ENCODE measurements at regions not wholly inside any gene's neighbourhood (a gene's known extent, or its start where the extent isn't known, plus 50 kb on each side); places are given as distances from the start of the nearest gene placed in this dataset.

DNA sequence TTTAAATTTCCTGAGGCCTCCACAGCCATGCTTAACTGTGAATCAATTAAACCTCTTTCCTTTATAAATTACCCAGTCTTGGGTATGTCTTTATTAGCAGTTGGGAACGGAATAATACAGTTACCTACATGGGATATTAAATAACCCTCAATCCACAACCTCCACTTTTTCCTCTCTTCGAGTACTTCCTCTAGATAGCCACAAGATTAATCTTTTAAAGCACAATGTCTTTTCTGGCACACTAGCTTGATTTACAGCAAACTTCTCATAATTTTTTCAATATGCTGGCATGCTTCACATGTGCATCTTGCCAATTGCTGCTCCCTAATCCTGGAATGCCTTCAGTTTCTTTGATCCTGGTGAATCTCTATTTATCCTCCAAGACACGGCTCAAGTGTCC lies 92.2 kb downstream of the P2RY1 start:
- H3K36me3 Mint-ChIP-seq: no peaks in the 10 kb centered on the region
- peaks cover 0 to 14% (median 5%) of the 10 kb centered on the region in 3 donors for H3K27me3 Mint-ChIP-seq
- no peak overlapping the region for H3K4me3 Mint-ChIP-seq
- no peak for DNase-seq
- no peaks in the 10 kb centered on the region for H3K9me3 Mint-ChIP-seq
- H3K4me1 Mint-ChIP-seq: no peaks in the 10 kb centered on the region
- H3K27ac Mint-ChIP-seq: no peak overlapping the region
- no peak for ATAC-seq (ENCODE audit: low read depth in 2 of 2)

DNA sequence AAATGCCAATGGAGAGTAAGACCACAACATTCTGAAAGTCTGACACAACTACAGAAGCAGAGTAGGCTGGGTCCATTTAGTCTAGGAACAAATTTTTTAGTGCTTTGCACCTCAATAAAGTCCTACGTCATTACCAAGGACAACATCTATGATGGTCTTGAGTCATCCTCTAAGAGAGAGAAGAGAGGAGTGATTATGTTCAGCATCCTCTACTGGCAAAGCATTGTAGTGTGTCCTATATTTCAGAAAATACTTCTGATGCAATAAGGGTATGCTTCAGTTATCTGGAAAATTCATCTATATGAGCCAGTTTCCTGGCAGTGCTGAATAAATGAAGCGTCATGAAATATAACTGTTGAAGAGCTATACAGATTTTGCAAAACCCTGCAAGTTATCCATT lies 95.6 kb downstream of the P2RY1 start:
- Mint-ChIP-seq H3K9me3 (no peaks in the 10 kb centered on the region), H3K27ac (no peak overlapping the region), H3K4me1 (no peaks in the 10 kb centered on the region), H3K4me3 (no peak overlapping the region), H3K27me3 (peaks cover 0 to 8% (median 5%) of the 10 kb centered on the region in 3 donors), H3K36me3 (no peaks in the 10 kb centered on the region)
- DNase-seq: no peak
- no peak for ATAC-seq (ENCODE audit: low read depth in 2 of 2)

DNA sequence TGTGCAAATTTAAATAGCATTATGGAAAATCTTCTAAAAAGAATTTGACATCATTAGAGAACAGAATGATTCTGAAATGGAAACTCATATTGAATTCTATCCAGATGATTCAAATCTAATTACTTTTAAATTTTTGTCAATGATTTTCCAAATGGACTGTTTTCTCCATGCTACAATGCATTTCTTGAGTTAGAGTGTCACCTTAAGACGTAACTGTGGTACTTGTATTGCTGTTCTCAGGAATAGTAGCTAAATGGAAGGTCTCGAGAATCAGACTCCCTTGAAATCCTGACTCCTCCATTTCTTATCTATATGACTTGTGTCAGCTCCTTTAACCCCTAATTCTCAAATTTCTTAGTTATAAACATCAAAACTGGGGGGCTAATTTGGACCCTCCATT lies 102.3 kb downstream of the P2RY1 start:
- peaks cover 0 to 6% (median 0%) of the 10 kb centered on the region in 3 donors for H3K27me3 Mint-ChIP-seq
- H3K4me3 Mint-ChIP-seq: no peak overlapping the region
- DNase-seq (no peak), ATAC-seq (ENCODE audit: low read depth in 2 of 2) (no peak)
- no peaks in the 10 kb centered on the region for H3K9me3 Mint-ChIP-seq
- H3K27ac Mint-ChIP-seq: no peak overlapping the region
- H3K4me1 Mint-ChIP-seq: no peaks in the 10 kb centered on the region
- no peaks in the 10 kb centered on the region for H3K36me3 Mint-ChIP-seq

DNA sequence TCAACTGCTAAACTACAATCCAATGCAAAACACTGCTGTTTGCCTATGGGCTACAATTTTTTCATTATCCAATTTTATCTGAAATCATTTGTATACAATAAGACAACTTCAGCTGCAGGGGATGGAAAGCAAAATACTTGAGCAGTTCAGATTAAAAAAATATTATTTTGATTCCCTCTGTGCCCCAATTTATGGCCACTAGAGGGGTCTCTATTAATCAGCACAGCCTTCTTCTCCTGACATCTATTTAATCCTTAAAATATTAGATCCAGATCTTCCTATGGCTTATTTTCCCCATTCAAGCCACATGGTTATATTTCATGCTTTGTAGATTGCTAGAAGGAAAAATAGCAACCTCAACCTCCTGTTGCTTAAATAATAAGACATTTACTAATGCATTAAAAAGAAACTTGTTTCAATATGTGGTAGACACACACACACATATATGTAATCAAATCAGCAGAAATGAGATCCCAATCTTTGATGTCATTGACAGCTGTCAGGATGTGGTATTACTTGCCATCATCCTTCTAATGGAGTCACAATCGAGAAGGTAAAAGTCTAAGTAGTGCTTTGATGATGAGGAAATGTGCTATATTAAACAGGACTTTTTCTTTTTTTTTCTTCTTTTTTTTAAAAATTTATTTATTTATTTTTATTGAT lies 104.2 kb downstream of the P2RY1 start:
- Mint-ChIP-seq H3K4me1 (no peaks in the 10 kb centered on the region), H3K27ac (no peak overlapping the region), H3K36me3 (no peaks in the 10 kb centered on the region)

DNA sequence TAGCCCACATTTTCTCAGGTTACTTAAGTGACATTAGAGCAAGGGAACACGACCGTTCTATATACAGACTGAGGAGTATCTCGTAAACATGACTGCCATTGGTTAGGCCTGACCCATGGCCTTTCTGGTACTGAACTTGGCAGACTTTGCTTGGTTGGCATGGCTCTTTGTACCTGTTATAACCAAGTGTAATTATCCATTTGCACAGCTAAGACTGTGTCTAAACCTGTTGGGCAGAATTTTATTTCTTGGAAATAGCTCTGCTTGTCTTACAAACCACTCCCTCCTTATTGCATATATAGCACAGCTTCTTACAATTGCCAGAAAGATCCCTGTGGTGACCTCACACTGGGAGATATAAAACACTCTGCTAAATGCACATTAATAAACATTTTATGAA lies 106.9 kb downstream of the P2RY1 start:
- ATAC-seq (ENCODE audit: low read depth in 2 of 2) (no peak), DNase-seq (no peak)
- no peaks in the 10 kb centered on the region for H3K4me1 Mint-ChIP-seq
- H3K36me3 Mint-ChIP-seq: no peaks in the 10 kb centered on the region
- no peak overlapping the region for H3K27ac Mint-ChIP-seq
- no peaks in the 10 kb centered on the region for H3K27me3 Mint-ChIP-seq
- H3K4me3 Mint-ChIP-seq: no peak overlapping the region
- H3K9me3 Mint-ChIP-seq: no peaks in the 10 kb centered on the region

More for the DNA sequence above, 104.2 kb downstream of the P2RY1 start:
- Mint-ChIP-seq H3K27me3 (peaks cover 0 to 6% (median 0%) of the 10 kb centered on the region in 3 donors), H3K9me3 (no peaks in the 10 kb centered on the region), H3K4me3 (no peak overlapping the region)
- no peak for DNase-seq
- ATAC-seq (ENCODE audit: low read depth in 2 of 2): no peak

DNA sequence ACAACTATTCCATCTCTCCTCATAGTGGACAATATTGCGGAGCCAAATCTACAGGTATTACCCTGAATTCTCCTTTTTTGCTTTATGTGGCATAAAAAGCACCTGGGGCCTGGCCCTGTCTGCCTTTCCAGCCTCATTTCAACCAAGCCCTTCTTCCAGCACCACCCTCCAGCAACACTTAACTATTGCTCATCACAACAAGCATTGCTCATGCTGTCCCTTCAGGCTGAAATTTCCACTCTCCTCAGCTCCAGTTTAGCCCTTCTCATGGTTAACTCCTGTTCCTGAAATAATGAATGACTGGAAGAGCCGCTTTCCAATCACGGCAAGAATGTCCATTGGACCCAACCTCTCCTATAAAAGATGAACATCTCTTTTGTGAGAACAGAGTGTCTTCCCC lies 107.4 kb downstream of the P2RY1 start:
- no peak overlapping the region for H3K27ac Mint-ChIP-seq
- ATAC-seq (ENCODE audit: low read depth in 2 of 2) (no peak), DNase-seq (no peak)
- H3K4me3 Mint-ChIP-seq: no peak overlapping the region
- no peaks in the 10 kb centered on the region for H3K4me1 Mint-ChIP-seq
- no peaks in the 10 kb centered on the region for H3K36me3 Mint-ChIP-seq
- H3K9me3 Mint-ChIP-seq: no peaks in the 10 kb centered on the region
- no peaks in the 10 kb centered on the region for H3K27me3 Mint-ChIP-seq

DNA sequence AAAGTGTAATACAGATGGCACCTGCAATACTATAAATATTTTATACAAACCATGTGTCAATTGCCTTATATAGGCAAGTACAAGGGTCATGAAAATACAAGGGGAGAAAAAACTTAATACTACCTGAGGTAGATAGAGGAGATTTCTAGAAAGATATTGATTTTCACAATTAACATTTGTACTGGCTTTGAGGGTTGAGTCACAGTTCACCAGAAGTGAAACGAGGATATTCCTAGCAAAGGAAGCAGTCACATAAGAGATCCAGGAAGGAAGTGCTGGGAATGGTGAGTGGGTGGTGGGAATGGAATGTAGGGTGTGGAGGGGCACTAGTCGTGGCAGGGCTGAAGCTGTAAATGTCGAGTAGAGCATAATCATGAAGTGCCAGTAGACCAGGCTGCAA lies 108.7 kb downstream of the P2RY1 start:
- Mint-ChIP-seq H3K36me3 (no peaks in the 10 kb centered on the region), H3K9me3 (no peaks in the 10 kb centered on the region), H3K27ac (no peak overlapping the region), H3K4me3 (no peak overlapping the region), H3K4me1 (no peaks in the 10 kb centered on the region), H3K27me3 (no peaks in the 10 kb centered on the region)
- DNase-seq: no peak
- no peak for ATAC-seq (ENCODE audit: low read depth in 2 of 2)

DNA sequence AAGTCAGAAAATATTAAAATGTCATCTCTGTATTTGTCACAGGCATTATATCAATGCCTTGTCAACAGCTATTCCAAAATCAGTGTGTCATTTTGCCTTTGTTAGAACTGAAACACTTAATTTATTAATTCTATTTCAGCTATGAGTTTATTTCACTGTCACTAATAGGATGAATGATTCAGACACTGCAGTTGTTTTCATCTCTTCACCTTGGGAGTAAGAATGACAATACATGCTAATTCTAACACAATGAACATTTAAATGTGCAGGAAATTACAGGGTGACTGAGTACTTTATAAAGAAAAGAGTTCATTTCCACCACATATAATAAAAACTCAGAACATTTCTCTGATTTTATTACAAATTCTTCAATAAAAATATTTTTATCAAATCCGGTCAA lies 109.7 kb downstream of the P2RY1 start:
- Mint-ChIP-seq H3K36me3 (no peaks in the 10 kb centered on the region), H3K4me3 (no peak overlapping the region)
- no peak for ATAC-seq (ENCODE audit: low read depth in 2 of 2)

DNA sequence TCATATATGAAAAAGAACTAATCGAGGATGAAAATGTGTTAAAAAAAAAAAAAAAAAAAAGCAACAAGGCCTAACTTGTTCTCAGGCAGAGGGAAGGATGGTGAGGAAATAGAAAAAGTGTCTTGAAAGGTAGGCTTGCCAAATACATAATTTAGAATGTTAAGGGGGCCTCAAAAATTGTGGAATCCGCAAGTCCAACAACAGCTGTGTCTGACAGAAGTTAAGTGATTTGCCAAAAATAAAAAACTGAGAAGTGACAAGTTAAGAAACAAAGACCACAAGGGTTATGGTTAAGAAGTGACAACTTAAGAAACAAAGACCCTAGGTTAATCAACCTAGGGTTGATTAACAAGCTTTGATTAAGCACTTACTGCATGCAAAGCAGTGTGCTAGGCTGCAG lies 110.6 kb downstream of the P2RY1 start:
- H3K36me3 Mint-ChIP-seq: no peaks in the 10 kb centered on the region
- no peak overlapping the region for H3K4me3 Mint-ChIP-seq
- peaks cover 0 to 11% (median 7%) of the 10 kb centered on the region in 3 donors for H3K27me3 Mint-ChIP-seq
- ATAC-seq (ENCODE audit: low read depth in 2 of 2) (no peak), DNase-seq (no peak)
- H3K4me1 Mint-ChIP-seq: no peaks in the 10 kb centered on the region
- H3K27ac Mint-ChIP-seq: peak overlapping the region in 1 of 6 donors; percentile 50
- H3K9me3 Mint-ChIP-seq: no peaks in the 10 kb centered on the region

More for the DNA sequence above, 109.7 kb downstream of the P2RY1 start:
- no peak for DNase-seq
- no peaks in the 10 kb centered on the region for H3K4me1 Mint-ChIP-seq
- peaks cover 0 to 4% (median 0%) of the 10 kb centered on the region in 3 donors for H3K27me3 Mint-ChIP-seq
- no peak overlapping the region for H3K27ac Mint-ChIP-seq
- no peaks in the 10 kb centered on the region for H3K9me3 Mint-ChIP-seq

DNA sequence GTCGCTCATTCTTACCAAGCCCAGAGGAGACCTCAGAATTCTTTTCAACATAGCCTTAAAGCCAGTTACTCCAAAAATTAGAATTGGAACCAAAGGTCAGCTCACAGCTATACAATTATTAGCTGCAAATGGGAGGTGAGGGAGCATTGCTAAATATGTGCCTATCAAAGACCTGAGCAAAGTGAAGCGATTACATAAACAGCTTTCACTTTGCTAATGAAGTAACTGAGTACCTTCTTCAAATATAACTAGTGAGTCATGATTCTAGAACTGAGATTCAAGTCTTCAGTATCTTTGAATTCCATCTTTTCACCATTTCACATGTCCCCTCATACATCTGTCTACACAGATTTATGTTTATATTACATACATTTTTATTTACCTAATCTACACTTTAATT lies 122.6 kb downstream of the P2RY1 start:
- ATAC-seq (ENCODE audit: low read depth in 2 of 2) (no peak), DNase-seq (no peak)
- H3K4me1 Mint-ChIP-seq: no peaks in the 10 kb centered on the region
- no peaks in the 10 kb centered on the region for H3K36me3 Mint-ChIP-seq
- H3K27ac Mint-ChIP-seq: no peak overlapping the region
- H3K4me3 Mint-ChIP-seq: no peak overlapping the region
- H3K27me3 Mint-ChIP-seq: no peaks in the 10 kb centered on the region
- no peaks in the 10 kb centered on the region for H3K9me3 Mint-ChIP-seq

DNA sequence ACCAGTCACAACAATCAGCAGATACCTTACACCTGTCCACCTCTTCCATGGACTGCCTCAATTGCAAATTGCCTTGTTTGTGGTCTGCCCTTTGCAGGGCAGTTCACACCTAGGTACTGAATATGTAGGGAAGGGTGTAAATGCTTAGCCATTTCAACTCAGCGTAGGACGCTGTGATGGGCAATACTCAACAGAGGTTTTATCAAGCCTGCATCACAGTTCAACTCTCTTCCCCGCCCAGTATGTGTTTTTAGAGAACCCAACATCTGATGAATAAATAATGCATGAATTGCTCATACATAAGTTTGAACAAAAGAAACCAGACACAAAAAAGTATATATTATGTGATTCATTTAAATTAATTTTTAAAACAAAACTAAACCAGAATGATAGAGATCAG lies 124.4 kb downstream of the P2RY1 start:
- Mint-ChIP-seq H3K36me3 (no peaks in the 10 kb centered on the region), H3K9me3 (peaks cover 0 to 3% (median 0%) of the 10 kb centered on the region in 7 donors), H3K4me1 (peaks cover 0 to 4% (median 2%) of the 10 kb centered on the region in 3 donors), H3K4me3 (no peak overlapping the region), H3K27ac (no peak overlapping the region), H3K27me3 (no peaks in the 10 kb centered on the region)
- DNase-seq (no peak), ATAC-seq (ENCODE audit: low read depth in 2 of 2) (no peak)

DNA sequence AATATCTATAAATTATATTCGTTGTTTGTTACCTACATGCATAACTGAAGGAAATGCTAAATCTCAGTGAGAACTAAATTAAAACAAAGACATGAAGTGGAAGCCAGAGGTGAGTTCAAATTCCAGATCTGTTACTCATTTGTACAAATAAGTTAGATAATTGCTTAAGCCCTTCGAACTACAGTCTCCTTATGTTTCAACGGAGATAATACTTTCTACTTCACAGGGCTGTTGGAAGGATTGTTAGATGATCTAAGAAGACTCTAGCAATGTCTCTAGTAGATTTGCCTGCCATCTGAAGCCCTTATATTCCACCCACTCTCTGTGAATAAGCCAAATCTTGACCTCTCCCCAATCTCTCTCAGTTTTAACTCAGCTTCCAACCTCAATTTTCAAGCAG lies 125.8 kb downstream of the P2RY1 start:
- H3K9me3 Mint-ChIP-seq: peaks cover 0 to 4% (median 3%) of the 10 kb centered on the region in 7 donors
- no peaks in the 10 kb centered on the region for H3K27me3 Mint-ChIP-seq
- H3K4me1 Mint-ChIP-seq: peaks cover 7 to 18% (median 14%) of the 10 kb centered on the region in 3 donors
- DNase-seq: no peak
- H3K27ac Mint-ChIP-seq: peak overlapping the region in 1 of 6 donors; percentile 21
- ATAC-seq (ENCODE audit: low read depth in 2 of 2): no peak
- peaks cover 0 to 2% of the 10 kb centered on the region in 2 donors for H3K36me3 Mint-ChIP-seq
- no peak overlapping the region for H3K4me3 Mint-ChIP-seq

DNA sequence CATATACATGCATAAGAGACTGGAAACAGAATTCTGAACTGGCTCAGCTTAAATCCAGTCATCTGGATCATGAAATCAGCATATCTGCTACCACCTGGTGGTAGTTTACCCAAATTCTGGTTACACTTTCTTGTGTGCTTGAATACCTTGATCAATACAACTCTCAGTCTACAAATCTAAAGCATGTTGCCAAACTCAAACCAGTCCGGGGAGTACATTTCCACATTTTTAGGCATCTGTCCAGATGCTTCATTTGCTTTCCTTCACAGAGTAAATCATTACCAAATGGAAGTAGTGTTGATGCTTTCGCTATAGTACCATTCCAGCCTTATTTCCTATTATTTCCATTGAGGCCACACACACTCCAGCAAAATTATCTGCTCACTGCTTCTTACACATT lies 126.4 kb downstream of the P2RY1 start:
- Mint-ChIP-seq H3K36me3 (peaks cover 0 to 4% of the 10 kb centered on the region in 2 donors), H3K4me3 (no peak overlapping the region), H3K27ac (no peak overlapping the region), H3K9me3 (peaks cover 0 to 9% (median 3%) of the 10 kb centered on the region in 7 donors), H3K4me1 (peaks cover 7 to 18% (median 17%) of the 10 kb centered on the region in 3 donors), H3K27me3 (no peaks in the 10 kb centered on the region)
- DNase-seq (no peak), ATAC-seq (ENCODE audit: low read depth in 2 of 2) (no peak)

DNA sequence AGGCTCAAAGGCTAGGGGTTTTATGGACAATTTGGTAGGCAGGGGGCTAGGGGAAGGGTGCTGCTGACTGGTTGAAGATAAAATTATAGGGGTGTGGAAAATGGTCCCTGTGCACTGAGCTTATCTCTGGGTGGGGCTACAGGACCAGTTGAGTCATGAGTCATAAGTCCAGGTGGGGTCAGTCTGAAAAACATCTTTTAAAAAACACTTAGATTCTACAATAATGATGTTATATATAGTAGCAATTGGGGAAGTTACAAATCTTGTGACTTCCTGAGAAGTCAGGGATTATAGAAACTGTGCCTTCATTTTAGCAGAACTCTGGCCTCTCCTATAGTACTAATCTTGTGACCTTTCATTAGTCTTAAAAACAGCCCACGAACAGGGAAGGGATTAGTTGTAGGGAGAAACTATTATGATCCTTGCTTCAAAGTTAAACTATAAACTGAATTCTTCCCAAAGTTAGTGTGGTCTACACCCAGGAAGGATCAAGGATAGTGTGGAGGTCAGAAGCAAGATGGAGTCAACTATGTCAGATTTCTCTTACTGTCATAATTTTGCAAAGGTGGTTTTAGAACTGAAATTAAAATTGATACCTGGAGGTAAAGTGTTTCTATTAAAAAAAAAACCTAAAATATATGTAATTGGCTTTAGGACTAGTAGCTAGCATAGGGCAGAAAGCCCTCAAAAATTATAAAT lies 130.1 kb downstream of the P2RY1 start:
- Mint-ChIP-seq H3K9me3 (peaks cover 0 to 9% (median 3%) of the 10 kb centered on the region in 7 donors), H3K4me3 (peak overlapping the region in 3 of 8 donors; percentile 26 to 61 (median 57)), H3K4me1 (peaks cover 7 to 18% (median 17%) of the 10 kb centered on the region in 3 donors), H3K36me3 (peaks cover 0 to 4% of the 10 kb centered on the region in 2 donors), H3K27me3 (no peaks in the 10 kb centered on the region), H3K27ac (peak overlapping the region in 4 of 6 donors; percentile 7 to 94 (median 12))
- no peak for DNase-seq
- peak; percentile 13 to 30 for ATAC-seq (ENCODE audit: low read depth in 2 of 2)

Data from naive B cell (primary cell).